SH-SY5Y (cell line): ENCODE measurements at regions not wholly inside any gene's neighbourhood (a gene's known extent, or its start where the extent isn't known, plus 50 kb on each side); places are given as distances from the start of the nearest gene placed in this dataset.

Source experiments
- GATA2 ChIP-seq: IDR thresholded peaks from 2 replicates; pipeline ENCODE4 v1.6.1; 2011; ENCODE audit warnings: mild to moderate bottlenecking, low read depth, low read length
- GATA3 ChIP-seq: IDR thresholded peaks from 2 replicates; pipeline ENCODE4 v1.6.1; 2011; ENCODE audit warnings: low read depth, mild to moderate bottlenecking, low read length, moderate library complexity

DNA sequence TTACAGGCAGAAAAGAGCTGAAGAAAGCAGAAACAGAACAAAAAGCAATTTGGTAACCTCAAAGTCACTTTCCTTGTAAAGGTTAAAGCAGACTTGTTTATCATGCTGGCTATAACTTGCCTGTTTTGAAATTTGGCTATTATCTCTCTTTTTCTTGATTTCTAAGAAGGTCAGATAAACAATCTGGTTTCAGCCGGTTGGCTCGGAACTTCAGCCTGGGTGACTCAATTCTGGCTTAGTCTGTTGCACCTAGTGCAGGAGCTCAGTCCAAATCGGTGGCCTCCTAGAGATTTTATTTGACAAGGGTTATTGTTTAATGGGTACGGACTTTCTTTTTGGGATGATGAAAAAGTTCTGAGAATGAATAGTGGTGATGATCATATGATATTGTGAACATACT, 367.1 kb upstream of the B3GAT1 start:
- TF ChIP-seq GATA2 (no peak), GATA3 (no peak)
